Nephron progenitor cell (in vitro differentiated cells): ENCODE measurements at regions not wholly inside any gene's neighbourhood (a gene's known extent, or its start where the extent isn't known, plus 50 kb on each side); places are given as distances from the start of the nearest gene placed in this dataset.
"Not testable (repeated sequence)": the region's sequence is repeated elsewhere in the genome, so short reads cannot be mapped to it uniquely, and the experiment has no call there.

Source experiments
- DNase-seq: peaks from one replicate; pipeline ENCODE4 v3.0.0; 2021
- H3K27ac Mint-ChIP-seq: 2 replicates; pipeline ENCODE4 v1.8.0; 2021; ENCODE audit warnings: mild to moderate bottlenecking, moderate library complexity, mixed read lengths
- H3K27me3 Mint-ChIP-seq: 2 replicates; pipeline ENCODE4 v1.8.0; 2021; ENCODE audit warnings: mild to moderate bottlenecking, low read depth, mixed read lengths; ENCODE audit not compliant: poor library complexity
- H3K36me3 Mint-ChIP-seq: 2 replicates; pipeline ENCODE4 v1.8.0; 2021; ENCODE audit warnings: low read depth, mixed read lengths
- H3K4me1 Mint-ChIP-seq: 2 replicates; pipeline ENCODE4 v1.8.0; 2021; ENCODE audit warnings: mixed read lengths
- H3K4me3 Mint-ChIP-seq: 2 replicates; pipeline ENCODE4 v1.8.0; 2021; ENCODE audit warnings: mild to moderate bottlenecking, moderate library complexity, mixed read lengths
- H3K9me3 Mint-ChIP-seq: 2 replicates; pipeline ENCODE4 v1.8.0; 2021; ENCODE audit warnings: mild to moderate bottlenecking, moderate library complexity, mixed read lengths
- CTCF ChIP-seq: fragments of 200-600 bp; sonication (generic); IDR thresholded peaks from 2 replicates; pipeline ENCODE4 v1.5.0; 2021; ENCODE audit warnings: antibody characterized with exemption

DNA sequence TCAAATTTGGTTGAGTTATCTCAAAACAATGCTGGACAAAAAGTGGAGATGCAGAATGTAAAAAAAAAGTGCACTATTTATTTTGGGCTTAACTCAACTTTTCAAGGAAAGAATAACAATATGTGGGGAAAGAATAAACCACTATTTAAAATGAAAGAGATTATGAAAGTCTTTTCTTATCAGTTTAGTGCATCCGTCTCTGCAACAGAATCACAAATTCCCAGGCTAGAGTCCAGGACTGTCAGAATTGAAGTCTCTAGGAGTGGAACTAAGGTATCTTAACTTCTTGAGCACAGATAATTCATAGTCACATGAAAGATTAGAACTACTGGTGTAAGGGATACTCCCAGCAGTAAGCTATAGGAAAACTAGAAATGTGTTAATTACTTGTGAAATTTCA lies 1200.3 kb upstream of the LRRN3 start:
- Mint-ChIP-seq H3K27ac (no peak overlapping the region), H3K9me3 (no peaks in the 10 kb centered on the region), H3K4me1 (no peaks in the 10 kb centered on the region), H3K27me3 (no peaks in the 10 kb centered on the region), H3K4me3 (no peak overlapping the region), H3K36me3 (no peaks in the 10 kb centered on the region)
- TF ChIP-seq CTCF, result no peak
- no peak for DNase-seq

DNA sequence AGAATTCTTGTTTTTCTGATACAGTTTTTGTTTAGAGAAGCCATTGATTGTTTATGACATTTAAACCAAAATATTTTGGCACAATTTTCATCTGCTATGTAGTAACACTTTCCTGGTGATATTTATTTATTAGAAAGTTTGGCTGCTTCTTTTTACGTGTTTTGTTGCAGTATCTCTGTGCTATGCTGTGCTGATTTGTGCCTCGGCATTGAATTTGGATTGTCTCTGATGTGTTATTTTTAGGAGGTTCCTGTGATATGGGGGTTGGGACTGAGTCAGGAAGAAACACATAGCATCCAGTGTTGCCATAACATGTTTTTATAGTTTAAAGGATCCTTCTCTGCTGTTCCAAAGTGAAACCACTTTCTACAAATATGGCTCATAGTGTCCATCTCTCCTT lies 1197.7 kb upstream of the LRRN3 start:
- no peaks in the 10 kb centered on the region for H3K27me3 Mint-ChIP-seq
- no peaks in the 10 kb centered on the region for H3K4me1 Mint-ChIP-seq
- no peak for TF ChIP-seq CTCF
- H3K36me3 Mint-ChIP-seq, result no peaks in the 10 kb centered on the region
- H3K4me3 Mint-ChIP-seq, result no peak overlapping the region
- no peak for DNase-seq
- no peaks in the 10 kb centered on the region for H3K9me3 Mint-ChIP-seq
- no peak overlapping the region for H3K27ac Mint-ChIP-seq

DNA sequence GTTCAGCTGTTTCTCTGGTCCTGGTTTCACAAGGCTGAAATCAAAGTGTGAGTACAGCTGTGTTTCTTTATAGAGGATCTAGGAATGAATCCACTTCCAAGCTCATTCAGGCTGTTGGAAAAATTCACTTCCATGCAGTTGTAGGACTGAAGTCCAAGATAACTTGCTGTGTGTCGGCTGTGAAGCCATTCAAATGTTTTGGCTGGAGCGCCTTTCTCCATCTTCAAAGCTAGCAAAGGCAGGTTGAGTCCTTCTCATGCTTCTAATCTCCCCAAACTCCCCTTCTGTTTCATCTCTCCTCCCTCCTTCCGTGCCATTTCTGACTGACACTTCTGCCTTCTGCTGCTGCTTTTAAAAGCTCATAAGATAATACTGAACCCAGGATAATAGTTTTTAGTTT lies 1195.4 kb upstream of the LRRN3 start:
- H3K4me1 Mint-ChIP-seq, result no peaks in the 10 kb centered on the region
- H3K27me3 Mint-ChIP-seq, result no peaks in the 10 kb centered on the region
- no peak overlapping the region for H3K4me3 Mint-ChIP-seq
- no peaks in the 10 kb centered on the region for H3K36me3 Mint-ChIP-seq
- no peak overlapping the region for H3K27ac Mint-ChIP-seq
- no peak for TF ChIP-seq CTCF
- no peaks in the 10 kb centered on the region for H3K9me3 Mint-ChIP-seq
- DNase-seq, result no peak

- H3K36me3 Mint-ChIP-seq, result no peaks in the 10 kb centered on the region
- no peak for DNase-seq
- no peaks in the 10 kb centered on the region for H3K27me3 Mint-ChIP-seq
- no peak overlapping the region for H3K4me3 Mint-ChIP-seq
- peaks cover 6% of the 10 kb centered on the region for H3K9me3 Mint-ChIP-seq
- no peak overlapping the region for H3K27ac Mint-ChIP-seq
- no peaks in the 10 kb centered on the region for H3K4me1 Mint-ChIP-seq
- TF ChIP-seq CTCF, result no peak
Observed at GRCh38 chr7:109901926-109902325, 1189.0 kb upstream of the LRRN3 start.

DNA sequence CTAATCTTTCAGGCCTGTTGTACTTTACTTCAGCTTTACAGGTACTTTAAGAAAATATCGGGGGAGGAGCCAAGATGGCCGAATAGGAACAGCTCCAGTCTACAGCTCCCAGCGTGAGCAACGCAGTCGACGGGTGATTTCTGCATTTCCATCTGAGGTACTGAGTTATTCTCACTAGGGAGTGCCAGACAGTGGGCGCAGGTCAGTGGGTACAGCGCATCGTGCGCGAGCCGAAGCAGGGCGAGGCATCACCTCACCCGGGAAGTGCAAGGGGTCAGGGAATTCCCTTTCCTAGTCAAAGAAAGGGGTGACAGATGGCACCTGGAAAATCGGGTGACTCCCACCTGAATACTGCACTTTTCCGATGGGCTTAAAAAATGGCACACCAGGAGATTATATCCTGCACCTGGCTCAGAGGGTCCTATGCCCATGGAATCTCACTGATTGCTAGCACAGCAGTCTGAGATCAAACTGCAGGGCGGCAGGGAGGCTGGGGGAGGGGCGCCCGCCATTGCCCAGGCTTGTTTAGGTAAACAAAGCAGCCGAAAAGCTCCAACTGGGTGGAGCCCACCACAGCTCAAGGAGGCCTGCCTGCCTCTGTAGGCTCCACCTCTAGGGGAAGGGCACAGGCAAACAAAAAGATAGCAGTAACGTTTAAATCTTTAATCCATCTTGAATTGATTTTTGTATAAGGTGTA lies 1185.4 kb upstream of the LRRN3 start:
- not testable (repeated sequence) for DNase-seq, H3K4me1 Mint-ChIP-seq, H3K27ac Mint-ChIP-seq, H3K27me3 Mint-ChIP-seq, H3K4me3 Mint-ChIP-seq, H3K36me3 Mint-ChIP-seq
- peaks cover 14% of the 10 kb centered on the region for H3K9me3 Mint-ChIP-seq

DNA sequence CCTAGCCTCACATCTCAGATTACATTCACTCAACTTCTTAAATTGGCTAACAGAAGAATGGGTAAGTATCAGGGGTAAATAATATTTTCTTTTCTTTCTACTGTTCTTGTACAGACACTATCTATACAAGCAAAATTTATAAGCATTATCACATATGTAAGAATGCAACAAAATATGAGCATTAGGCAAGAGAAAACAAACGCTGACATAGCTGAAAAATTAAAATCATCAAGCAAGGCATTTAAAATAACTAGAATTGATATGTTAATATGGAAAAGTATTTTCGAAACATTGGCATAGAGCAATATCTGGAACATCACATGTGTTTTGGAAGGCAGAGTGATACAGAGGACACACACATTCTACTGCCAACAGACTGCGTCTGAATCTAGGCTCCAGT lies 1175.3 kb upstream of the LRRN3 start:
- no peak for DNase-seq
- peaks cover 28% of the 10 kb centered on the region for H3K9me3 Mint-ChIP-seq
- no peak overlapping the region for H3K27ac Mint-ChIP-seq
- no peaks in the 10 kb centered on the region for H3K27me3 Mint-ChIP-seq
- no peak overlapping the region for H3K4me3 Mint-ChIP-seq
- H3K36me3 Mint-ChIP-seq, result no peaks in the 10 kb centered on the region
- no peaks in the 10 kb centered on the region for H3K4me1 Mint-ChIP-seq
- no peak for TF ChIP-seq CTCF
